Type B pancreatic cell (in vitro differentiated cells): ENCODE measurements at regions not wholly inside any gene's neighbourhood (a gene's known extent, or its start where the extent isn't known, plus 50 kb on each side); places are given as distances from the start of the nearest gene placed in this dataset.

Experiments
- DNase-seq: peaks from one replicate; pipeline ENCODE4 v3.0.0; 2021; ENCODE audit warnings: mixed read lengths; ENCODE audit not compliant: unreplicated experiment; ENCODE audit errors: extremely low spot score
- H3K27ac Mint-ChIP-seq: 2 replicates; pipeline ENCODE4 v1.8.0; 2021; ENCODE audit warnings: mild to moderate bottlenecking, mixed read lengths
- H3K27me3 Mint-ChIP-seq: 2 replicates; pipeline ENCODE4 v1.8.0; 2021; ENCODE audit warnings: mixed read lengths
- H3K36me3 Mint-ChIP-seq: 2 replicates; pipeline ENCODE4 v1.8.0; 2021; ENCODE audit warnings: mixed read lengths
- H3K4me1 Mint-ChIP-seq: one replicate; pipeline ENCODE4 v1.8.0; 2021; ENCODE audit warnings: mixed read lengths; ENCODE audit not compliant: unreplicated experiment
- H3K4me3 Mint-ChIP-seq: 2 replicates; pipeline ENCODE4 v1.8.0; 2021; ENCODE audit warnings: mild to moderate bottlenecking, mixed read lengths
- H3K9me3 Mint-ChIP-seq: 2 replicates; pipeline ENCODE4 v1.8.0; 2021; ENCODE audit warnings: mixed read lengths
- TF ChIP-seq, protein P1 (sequence below): fragments of 200-600 bp; sonication (generic); conservative IDR thresholded peaks from 2 replicates; pipeline ENCODE4 v1.5.0; 2021; ENCODE audit warnings: antibody characterized with exemption, mild to moderate bottlenecking

DNA sequence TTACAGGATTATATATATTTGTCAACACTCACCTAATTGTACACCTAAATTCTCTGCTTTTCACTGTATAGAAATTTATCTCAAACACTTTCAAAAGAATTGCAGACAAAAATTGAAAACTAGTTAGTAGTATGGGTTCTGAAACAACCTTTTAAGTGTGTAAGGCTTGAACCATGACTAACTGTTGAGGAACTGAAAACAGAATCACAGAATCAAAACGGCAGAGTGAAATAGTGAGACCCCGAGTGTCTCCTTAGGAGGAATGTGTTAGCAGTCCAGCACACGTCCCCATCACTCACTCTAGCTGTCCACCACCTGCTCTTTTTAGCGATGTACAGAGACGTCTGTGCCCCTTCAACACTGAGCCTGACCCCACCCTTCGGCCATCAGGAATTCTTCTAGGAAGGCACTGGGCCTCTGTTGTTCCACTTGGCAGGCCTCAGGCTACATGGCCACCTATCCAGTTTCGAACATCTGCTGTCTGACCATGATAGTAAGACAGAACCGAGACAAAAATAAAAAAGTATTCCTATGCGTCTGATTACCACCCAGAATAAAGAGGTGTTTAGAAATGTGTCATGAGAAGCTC, 227.4 kb downstream of the C6orf118 start:
- no peak for DNase-seq
- TF ChIP-seq, protein P1, sequence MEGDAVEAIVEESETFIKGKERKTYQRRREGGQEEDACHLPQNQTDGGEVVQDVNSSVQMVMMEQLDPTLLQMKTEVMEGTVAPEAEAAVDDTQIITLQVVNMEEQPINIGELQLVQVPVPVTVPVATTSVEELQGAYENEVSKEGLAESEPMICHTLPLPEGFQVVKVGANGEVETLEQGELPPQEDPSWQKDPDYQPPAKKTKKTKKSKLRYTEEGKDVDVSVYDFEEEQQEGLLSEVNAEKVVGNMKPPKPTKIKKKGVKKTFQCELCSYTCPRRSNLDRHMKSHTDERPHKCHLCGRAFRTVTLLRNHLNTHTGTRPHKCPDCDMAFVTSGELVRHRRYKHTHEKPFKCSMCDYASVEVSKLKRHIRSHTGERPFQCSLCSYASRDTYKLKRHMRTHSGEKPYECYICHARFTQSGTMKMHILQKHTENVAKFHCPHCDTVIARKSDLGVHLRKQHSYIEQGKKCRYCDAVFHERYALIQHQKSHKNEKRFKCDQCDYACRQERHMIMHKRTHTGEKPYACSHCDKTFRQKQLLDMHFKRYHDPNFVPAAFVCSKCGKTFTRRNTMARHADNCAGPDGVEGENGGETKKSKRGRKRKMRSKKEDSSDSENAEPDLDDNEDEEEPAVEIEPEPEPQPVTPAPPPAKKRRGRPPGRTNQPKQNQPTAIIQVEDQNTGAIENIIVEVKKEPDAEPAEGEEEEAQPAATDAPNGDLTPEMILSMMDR: no peak
- no peaks in the 10 kb centered on the region for H3K27me3 Mint-ChIP-seq
- H3K4me3 Mint-ChIP-seq: no peak overlapping the region
- peaks cover 2% of the 10 kb centered on the region for H3K4me1 Mint-ChIP-seq
- no peak overlapping the region for H3K27ac Mint-ChIP-seq
- no peaks in the 10 kb centered on the region for H3K36me3 Mint-ChIP-seq
- H3K9me3 Mint-ChIP-seq: no peaks in the 10 kb centered on the region

DNA sequence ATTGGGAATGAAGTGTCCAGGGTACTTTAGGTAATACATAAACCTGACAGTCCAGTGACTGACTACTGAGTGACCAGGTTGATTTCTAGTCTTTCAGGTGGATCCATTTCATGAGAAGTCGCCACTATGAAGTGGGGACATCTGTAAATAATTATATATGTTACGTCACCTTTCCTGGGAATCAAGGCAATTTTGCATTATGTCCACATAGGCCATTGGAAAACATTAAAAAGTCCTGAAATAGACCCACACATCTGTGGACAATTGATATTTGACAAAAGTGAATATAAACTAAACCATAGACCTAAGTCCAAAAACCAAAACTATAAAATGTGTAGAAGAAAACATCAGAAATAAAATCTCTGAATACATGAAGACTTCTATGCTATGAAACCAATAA, 231.5 kb downstream of the C6orf118 start:
- Mint-ChIP-seq H3K36me3 (no peaks in the 10 kb centered on the region), H3K4me1 (peaks cover 4% of the 10 kb centered on the region), H3K9me3 (no peaks in the 10 kb centered on the region), H3K27me3 (no peaks in the 10 kb centered on the region), H3K4me3 (no peak overlapping the region), H3K27ac (no peak overlapping the region)
- TF ChIP-seq, protein P1: no peak
- DNase-seq: no peak

DNA sequence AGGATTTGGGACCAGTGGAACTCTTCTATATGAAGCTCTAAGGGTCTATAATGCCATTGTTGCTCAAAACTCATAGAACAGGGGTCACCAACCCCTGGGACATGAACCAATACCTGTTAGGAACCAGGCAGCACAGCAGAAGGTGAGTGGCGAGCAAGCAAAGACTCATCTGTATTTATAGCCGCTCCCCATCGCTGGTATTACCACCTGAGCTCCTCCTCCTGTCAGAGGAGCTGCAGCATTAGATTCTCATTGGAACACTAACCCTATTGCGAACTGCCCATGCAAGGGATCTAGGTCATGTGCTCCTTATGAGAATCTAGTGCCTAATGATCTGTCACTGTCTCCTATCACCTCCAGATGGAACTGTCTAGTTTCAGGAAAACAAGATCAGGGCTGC, 237.5 kb downstream of the C6orf118 start:
- H3K9me3 Mint-ChIP-seq: no peaks in the 10 kb centered on the region
- no peaks in the 10 kb centered on the region for H3K36me3 Mint-ChIP-seq
- peaks cover under 1% of the 10 kb centered on the region for H3K4me1 Mint-ChIP-seq
- no peak overlapping the region for H3K27ac Mint-ChIP-seq
- H3K27me3 Mint-ChIP-seq: no peaks in the 10 kb centered on the region
- no peak overlapping the region for H3K4me3 Mint-ChIP-seq
- TF ChIP-seq, protein P1: no peak
- DNase-seq: no peak

DNA sequence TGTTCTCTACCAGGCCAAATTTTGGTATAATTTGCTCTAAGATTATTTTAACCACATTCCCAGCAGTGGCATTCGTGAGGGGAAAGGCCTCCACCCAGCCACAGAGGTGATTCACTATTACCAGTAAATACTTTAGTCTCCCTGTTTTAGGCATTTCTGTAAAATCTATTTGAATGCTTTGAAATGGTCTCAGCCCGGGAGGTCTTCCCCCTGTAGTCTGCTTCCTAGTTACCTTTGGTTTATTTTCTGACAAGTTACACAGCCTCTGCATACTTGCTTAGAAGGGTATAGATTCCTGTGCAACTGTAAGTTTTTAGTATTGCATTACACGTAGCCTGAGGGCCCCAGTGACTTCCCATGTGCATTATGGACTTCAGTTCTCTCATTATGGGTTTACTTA, 248.7 kb downstream of the C6orf118 start:
- no peak overlapping the region for H3K4me3 Mint-ChIP-seq
- TF ChIP-seq, protein P1: no peak
- no peak for DNase-seq
- no peaks in the 10 kb centered on the region for H3K4me1 Mint-ChIP-seq
- no peak overlapping the region for H3K27ac Mint-ChIP-seq
- peaks cover 25% of the 10 kb centered on the region for H3K9me3 Mint-ChIP-seq
- H3K27me3 Mint-ChIP-seq: no peaks in the 10 kb centered on the region
- peaks cover 4% of the 10 kb centered on the region for H3K36me3 Mint-ChIP-seq

DNA sequence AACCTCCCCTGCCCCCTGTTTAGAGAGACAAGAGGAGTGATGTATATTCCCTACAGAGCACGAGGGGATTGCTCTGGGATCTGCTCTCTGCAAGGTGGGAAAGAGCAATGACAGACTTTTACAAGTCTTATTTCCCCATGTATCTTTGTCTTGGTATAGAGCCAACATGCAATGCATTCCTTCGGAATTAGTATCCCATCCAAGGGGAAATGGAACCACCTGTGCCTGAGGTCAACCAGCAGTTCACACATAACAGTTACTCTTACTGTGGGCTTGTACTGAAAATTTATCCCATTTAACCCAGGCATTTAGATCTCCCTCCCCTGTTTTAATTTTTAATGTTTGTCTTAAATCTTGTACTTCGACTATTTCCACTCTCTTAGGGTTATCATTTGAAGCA, 250.4 kb downstream of the C6orf118 start:
- peaks cover 18% of the 10 kb centered on the region for H3K9me3 Mint-ChIP-seq
- no peaks in the 10 kb centered on the region for H3K4me1 Mint-ChIP-seq
- H3K4me3 Mint-ChIP-seq: no peak overlapping the region
- H3K27me3 Mint-ChIP-seq: no peaks in the 10 kb centered on the region
- DNase-seq: no peak
- TF ChIP-seq, protein P1: no peak
- no peak overlapping the region for H3K27ac Mint-ChIP-seq
- H3K36me3 Mint-ChIP-seq: no peaks in the 10 kb centered on the region

DNA sequence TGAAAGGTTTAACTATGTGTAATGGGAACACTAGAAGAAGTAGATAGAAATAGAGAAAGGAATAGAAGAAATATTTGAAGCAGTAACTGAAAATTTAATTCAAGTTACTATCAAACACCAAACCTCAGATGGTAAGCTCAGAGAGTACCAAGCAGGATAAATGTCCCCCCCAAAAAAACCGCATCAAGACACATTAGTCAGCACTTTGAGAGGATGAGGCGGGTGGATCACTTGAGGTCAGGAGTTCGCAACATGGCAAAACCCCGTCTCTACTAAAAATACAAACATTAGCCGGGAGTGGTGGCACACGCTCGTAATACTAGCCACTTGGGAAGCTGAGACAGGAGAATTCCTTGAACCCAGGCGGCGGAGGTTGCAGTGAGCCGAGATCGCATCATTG, 253.1 kb downstream of the C6orf118 start:
- H3K27ac Mint-ChIP-seq: no peak overlapping the region
- H3K36me3 Mint-ChIP-seq: no peaks in the 10 kb centered on the region
- TF ChIP-seq, protein P1: no peak
- H3K4me3 Mint-ChIP-seq: no peak overlapping the region
- H3K4me1 Mint-ChIP-seq: no peaks in the 10 kb centered on the region
- no peaks in the 10 kb centered on the region for H3K27me3 Mint-ChIP-seq
- peaks cover 3% of the 10 kb centered on the region for H3K9me3 Mint-ChIP-seq
- no peak for DNase-seq
